Endothelial cell (in vitro differentiated cells): ENCODE measurements at regions not wholly inside any gene's neighbourhood (a gene's known extent, or its start where the extent isn't known, plus 50 kb on each side); places are given as distances from the start of the nearest gene placed in this dataset.

Experiments
- DNase-seq: peaks from one replicate; pipeline ENCODE4 v3.0.0; 2021; ENCODE audit warnings: low spot score
- H3K27ac Mint-ChIP-seq: one replicate; pipeline ENCODE4 v1.8.0; 2021; ENCODE audit warnings: mixed read lengths, inconsistent platforms; ENCODE audit not compliant: unreplicated experiment
- H3K27me3 Mint-ChIP-seq: one replicate; pipeline ENCODE4 v1.8.0; 2021; ENCODE audit warnings: mild to moderate bottlenecking, moderate library complexity, mixed read lengths, inconsistent platforms; ENCODE audit not compliant: unreplicated experiment
- H3K36me3 Mint-ChIP-seq: one replicate; pipeline ENCODE4 v1.8.0; 2021; ENCODE audit warnings: mild to moderate bottlenecking, low read depth, mixed read lengths, inconsistent platforms; ENCODE audit not compliant: unreplicated experiment
- H3K4me1 Mint-ChIP-seq: one replicate; pipeline ENCODE4 v1.8.0; 2021; ENCODE audit warnings: mild to moderate bottlenecking, mixed read lengths, inconsistent platforms; ENCODE audit not compliant: unreplicated experiment
- H3K4me3 Mint-ChIP-seq: one replicate; pipeline ENCODE4 v1.8.0; 2021; ENCODE audit warnings: mild to moderate bottlenecking, mixed read lengths, inconsistent platforms; ENCODE audit not compliant: unreplicated experiment
- H3K9me3 Mint-ChIP-seq: one replicate; pipeline ENCODE4 v1.8.0; 2021; ENCODE audit warnings: mixed read lengths, inconsistent platforms; ENCODE audit not compliant: unreplicated experiment
- CTCF ChIP-seq: fragments of 200-600 bp; sonication (generic); IDR thresholded peaks from one replicate; pipeline ENCODE4 v1.5.0; 2021; ENCODE audit warnings: antibody characterized with exemption; ENCODE audit not compliant: unreplicated experiment

GRCh38 chr13:47475441-47475948 is 525.6 kb downstream of the SUCLA2 start:
- Mint-ChIP-seq H3K36me3 (no peaks in the 10 kb centered on the region), H3K4me1 (peaks cover 2% of the 10 kb centered on the region), H3K9me3 (no peaks in the 10 kb centered on the region), H3K27ac (no peak overlapping the region), H3K27me3 (peaks cover 1% of the 10 kb centered on the region), H3K4me3 (no peak overlapping the region)
- TF ChIP-seq CTCF, result no peak
- DNase-seq, result no peak

- H3K9me3 Mint-ChIP-seq, result no peaks in the 10 kb centered on the region
- no peak overlapping the region for H3K4me3 Mint-ChIP-seq
- H3K4me1 Mint-ChIP-seq, result peaks cover 2% of the 10 kb centered on the region
- no peak for TF ChIP-seq CTCF
- no peak for DNase-seq
- no peaks in the 10 kb centered on the region for H3K36me3 Mint-ChIP-seq
- peaks cover 1% of the 10 kb centered on the region for H3K27me3 Mint-ChIP-seq
- no peak overlapping the region for H3K27ac Mint-ChIP-seq
These were observed 526.2 kb downstream of the SUCLA2 start for GRCh38 chr13:47474839-47475238.

- no peak overlapping the region for H3K27ac Mint-ChIP-seq
- no peaks in the 10 kb centered on the region for H3K9me3 Mint-ChIP-seq
- no peak overlapping the region for H3K4me3 Mint-ChIP-seq
- peaks cover 1% of the 10 kb centered on the region for H3K27me3 Mint-ChIP-seq
- H3K36me3 Mint-ChIP-seq, result no peaks in the 10 kb centered on the region
- no peak for TF ChIP-seq CTCF
- peaks cover 2% of the 10 kb centered on the region for H3K4me1 Mint-ChIP-seq
- DNase-seq, result no peak
These were observed 526.7 kb downstream of the SUCLA2 start for GRCh38 chr13:47474326-47474725.

GRCh38 chr13:47472516-47472915 is 528.6 kb downstream of the SUCLA2 start:
- Mint-ChIP-seq H3K36me3 (no peaks in the 10 kb centered on the region), H3K27ac (no peak overlapping the region), H3K27me3 (peaks cover 3% of the 10 kb centered on the region), H3K9me3 (no peaks in the 10 kb centered on the region), H3K4me1 (no peaks in the 10 kb centered on the region), H3K4me3 (no peak overlapping the region)
- DNase-seq, result no peak
- TF ChIP-seq CTCF, result no peak

- Mint-ChIP-seq H3K27me3 (peaks cover 2% of the 10 kb centered on the region), H3K27ac (no peak overlapping the region), H3K4me3 (no peak overlapping the region), H3K36me3 (no peaks in the 10 kb centered on the region), H3K9me3 (no peaks in the 10 kb centered on the region), H3K4me1 (no peaks in the 10 kb centered on the region)
- TF ChIP-seq CTCF, result no peak
- no peak for DNase-seq
These were observed 537.3 kb downstream of the SUCLA2 start for GRCh38 chr13:47463726-47464125.
